ENCODE measurements at regions not wholly inside any gene's neighbourhood (a gene's known extent, or its start where the extent isn't known, plus 50 kb on each side); places are given as distances from the start of the nearest gene placed in this dataset.

- H3K27ac ChIP-seq (ENCODE audit: low read length): no peak overlapping the region
- H2AFZ ChIP-seq (ENCODE audit: low read depth, low read length): no peak overlapping the region
- no peak overlapping the region for H3K9ac ChIP-seq (ENCODE audit: low read depth, low read length)
- H4K20me1 ChIP-seq (ENCODE audit: insufficient read depth, low read length): no peaks in the 10 kb centered on the region
- TF ChIP-seq CTCF (IDR thresholded peaks at IDR 0.05; ENCODE audit: borderline replicate concordance, extremely low read depth, low read length, poor library complexity, severe bottlenecking) (no peak), EZH2 (IDR thresholded peaks at IDR 0.05; ENCODE audit: borderline replicate concordance, low read depth, low read length, severe bottlenecking) (no peak)
- H3K79me2 ChIP-seq (ENCODE audit: insufficient read depth, low read length): no peaks in the 10 kb centered on the region
- DNase-seq: no peak
- no peak overlapping the region for H3K4me2 ChIP-seq (ENCODE audit: insufficient read depth, low read length)
- no peaks in the 10 kb centered on the region for H3K36me3 ChIP-seq (ENCODE audit: insufficient read depth, low read length)
- no peak for ATAC-seq (ENCODE audit: insufficient read depth, low read depth)
- H3K27me3 ChIP-seq (ENCODE audit: insufficient read depth, low read length, poor library complexity): no peaks in the 10 kb centered on the region
- H3K4me1 ChIP-seq (ENCODE audit: insufficient read depth, low read length): no peaks in the 10 kb centered on the region
- no peaks in the 10 kb centered on the region for H3K9me3 ChIP-seq (ENCODE audit: insufficient read depth, low read length, severe bottlenecking)
- H3K4me3 ChIP-seq (ENCODE audit: low read depth in 1 of 2, low read length in 2 of 2): no peak overlapping the region
These were observed 274.9 kb upstream of the LRRTM4 start for GRCh38 chr2:77797088-77797487.

DNA sequence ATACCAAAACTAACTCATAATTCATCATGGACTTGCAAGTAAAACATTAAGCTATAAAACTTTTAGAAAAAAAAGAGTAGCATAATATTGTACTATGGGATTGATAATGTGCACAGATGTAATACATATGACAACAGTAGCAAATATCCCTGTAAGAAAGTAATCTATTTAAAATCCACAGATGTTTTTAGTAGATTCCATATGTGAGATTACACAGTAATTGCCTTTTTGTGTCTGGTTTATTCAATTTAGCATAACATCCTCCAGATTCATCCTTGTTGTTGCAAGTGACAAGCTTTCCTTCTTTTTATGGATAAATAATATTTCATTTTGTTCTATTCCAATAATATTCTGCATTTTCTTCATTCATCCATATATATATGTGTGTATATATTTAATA lies 278.2 kb upstream of the LRRTM4 start:
- Histone ChIP-seq H2AFZ (ENCODE audit: low read depth, low read length) (no peak overlapping the region), H4K20me1 (ENCODE audit: insufficient read depth, low read length) (no peaks in the 10 kb centered on the region), H3K36me3 (ENCODE audit: insufficient read depth, low read length) (no peaks in the 10 kb centered on the region), H3K9me3 (ENCODE audit: insufficient read depth, low read length, severe bottlenecking) (no peaks in the 10 kb centered on the region), H3K4me2 (ENCODE audit: insufficient read depth, low read length) (no peak overlapping the region), H3K79me2 (ENCODE audit: insufficient read depth, low read length) (no peaks in the 10 kb centered on the region), H3K27ac (ENCODE audit: low read length) (no peak overlapping the region), H3K27me3 (ENCODE audit: insufficient read depth, low read length, poor library complexity) (no peaks in the 10 kb centered on the region), H3K9ac (ENCODE audit: low read depth, low read length) (no peak overlapping the region), H3K4me1 (ENCODE audit: insufficient read depth, low read length) (no peaks in the 10 kb centered on the region), H3K4me3 (ENCODE audit: low read depth in 1 of 2, low read length in 2 of 2) (no peak overlapping the region)
- ATAC-seq (ENCODE audit: insufficient read depth, low read depth) (no peak), DNase-seq (no peak)
- no peak for TF ChIP-seq CTCF (IDR thresholded peaks at IDR 0.05; ENCODE audit: borderline replicate concordance, extremely low read depth, low read length, poor library complexity, severe bottlenecking)
- no peak for TF ChIP-seq EZH2 (IDR thresholded peaks at IDR 0.05; ENCODE audit: borderline replicate concordance, low read depth, low read length, severe bottlenecking)

GRCh38 chr2:77807531-77808215 lies 285.5 kb upstream of the LRRTM4 start:
- no peaks in the 10 kb centered on the region for H3K27me3 ChIP-seq (ENCODE audit: insufficient read depth, low read length, poor library complexity)

More at GRCh38 chr2:77807531-77808215, 285.5 kb upstream of the LRRTM4 start:
- H3K4me2 ChIP-seq (ENCODE audit: insufficient read depth, low read length): no peak overlapping the region
- H3K4me3 ChIP-seq (ENCODE audit: low read depth in 1 of 2, low read length in 2 of 2): no peak overlapping the region
- TF ChIP-seq CTCF (IDR thresholded peaks at IDR 0.05; ENCODE audit: borderline replicate concordance, extremely low read depth, low read length, poor library complexity, severe bottlenecking) (no peak), EZH2 (IDR thresholded peaks at IDR 0.05; ENCODE audit: borderline replicate concordance, low read depth, low read length, severe bottlenecking) (no peak)
- no peaks in the 10 kb centered on the region for H3K79me2 ChIP-seq (ENCODE audit: insufficient read depth, low read length)
- H3K36me3 ChIP-seq (ENCODE audit: insufficient read depth, low read length): no peaks in the 10 kb centered on the region
- H3K9me3 ChIP-seq (ENCODE audit: insufficient read depth, low read length, severe bottlenecking): peaks cover 3% of the 10 kb centered on the region
- H3K4me1 ChIP-seq (ENCODE audit: insufficient read depth, low read length): no peaks in the 10 kb centered on the region
- no peak overlapping the region for H2AFZ ChIP-seq (ENCODE audit: low read depth, low read length)
- ATAC-seq (ENCODE audit: insufficient read depth, low read depth) (no peak), DNase-seq (no peak)
- no peak overlapping the region for H3K9ac ChIP-seq (ENCODE audit: low read depth, low read length)
- H3K27ac ChIP-seq (ENCODE audit: low read length): no peak overlapping the region
- no peaks in the 10 kb centered on the region for H4K20me1 ChIP-seq (ENCODE audit: insufficient read depth, low read length)

All from DND-41 (cell line).